HCT116 (cell line): ENCODE measurements at regions not wholly inside any gene's neighbourhood (a gene's known extent, or its start where the extent isn't known, plus 50 kb on each side); places are given as distances from the start of the nearest gene placed in this dataset.

ENCODE experiments used
- ATAC-seq: fragments of 200-7000 bp; cut with Tn5 transposase; 2 replicates; pipeline ENCODE4 v1.9.1; 2020; ENCODE audit warnings: mild to moderate bottlenecking, moderate library complexity
- BruUV-seq: library from RNA; stranded (reverse); fragments of 400-500 nt; replicated peaks from 2 replicates; lab custom pipeline; 2021; lab: Mats Ljungman, UMichigan
- CTCF ChIA-PET: fragments of 300-600 bp; sonication (Branson Sonifier 250); formaldehyde crosslinking; loops from one replicate; lab custom pipeline; 2021; ENCODE audit warnings: antibody characterized with exemption; lab: Charles Lee
- POLR2A ChIA-PET: fragments of 300-600, 350-600 bp; sonication (Branson Sonifier 250); formaldehyde crosslinking; loops from one replicate; lab custom pipeline; 2021; ENCODE audit warnings: antibody characterized with exemption; lab: Charles Lee
- RAD21 ChIA-PET, 2 experiments: fragments of 300-600 bp; sonication (Branson Sonifier 250); formaldehyde crosslinking; loops; one replicate each; lab custom pipeline; 2023; ENCODE audit warnings: low total read pairs in 2 of 2; ENCODE audit not compliant: uncharacterized antibody in 2 of 2, unreplicated experiment in 2 of 2, low non-redundant PET in 1 of 2; lab: Charles Lee
- DNase-seq: peaks from one replicate; pipeline ENCODE4 v3.0.0-alpha.2; 2010; ENCODE audit warnings: low read depth, low spot score
- H2AFZ ChIP-seq: fragments of 200-600 bp; shearing (Covaris generic), sonication (generic); 2 replicates; pipeline ENCODE4 v1.6.1; 2017; ENCODE audit warnings: low read depth, mixed run types, mixed read lengths, antibody characterized with exemption, low read length; ENCODE audit not compliant: poor library complexity, severe bottlenecking
- H3K27ac ChIP-seq: 2 replicates; pipeline ENCODE4 v1.5.1; 2012; ENCODE audit warnings: low read depth, low read length
- H3K27me3 ChIP-seq: fragments of 200-600 bp; sonication (generic); 2 replicates; pipeline ENCODE4 v1.6.1; 2016; ENCODE audit warnings: mixed run types, low read length, mixed read lengths; ENCODE audit not compliant: insufficient read depth
- H3K36me3 ChIP-seq, 2 experiments: fragments of 200-500 bp in 1 of 2; fragments of 200-600 bp in 1 of 2; sonication (Bioruptor generic) in 1 of 2; sonication (generic) in 1 of 2; 2 replicates each; pipeline versions ENCODE4 v1.5.1 to v1.6.1; 2014 to 2016; ENCODE audit warnings: low read length in 2 of 2, inconsistent platforms in 1 of 2, mixed read lengths in 1 of 2, mixed run types in 1 of 2; ENCODE audit not compliant: insufficient read depth in 2 of 2, control insufficient read depth in 1 of 2
- H3K4me1 ChIP-seq, 2 experiments: fragments of 200-600 bp in 1 of 2; sonication (generic) in 1 of 2; 2 replicates each; pipeline versions ENCODE4 v1.5.1 to v1.6.1; 2012 to 2017; ENCODE audit warnings: low read length in 2 of 2, inconsistent platforms in 1 of 2, mild to moderate bottlenecking in 1 of 2, mixed read lengths in 1 of 2, mixed run types in 1 of 2, moderate library complexity in 1 of 2; ENCODE audit not compliant: insufficient read depth in 2 of 2, control insufficient read depth in 1 of 2
- H3K4me2 ChIP-seq: fragments of 200-600 bp; sonication (generic); 2 replicates; pipeline ENCODE4 v1.6.1; 2017; ENCODE audit warnings: mixed run types, low read length, mixed read lengths
- H3K4me3 ChIP-seq, 2 experiments: fragments of 200-600 bp in 1 of 2; sonication (generic) in 1 of 2; replicated peaks in 1 of 2; 2 replicates each; pipeline ENCODE4 v1.5.1; 2011 to 2016; ENCODE audit warnings: low read length in 2 of 2, control low read depth in 1 of 2, low read depth in 1 of 2, mild to moderate bottlenecking in 1 of 2, mixed read lengths in 1 of 2, mixed run types in 1 of 2
- H3K79me2 ChIP-seq: fragments of 200-600 bp; sonication (generic); 2 replicates; pipeline ENCODE4 v1.6.1; 2017; ENCODE audit warnings: mild to moderate bottlenecking, mixed run types, low read length, moderate library complexity, mixed read lengths; ENCODE audit not compliant: insufficient read depth
- H3K9ac ChIP-seq: fragments of 200-600 bp; sonication (generic); 2 replicates; pipeline ENCODE4 v1.6.1; 2016; ENCODE audit warnings: low read length, mixed read lengths
- H3K9me2 ChIP-seq: fragments of 200-600 bp; sonication (generic), shearing (Covaris generic); 2 replicates; pipeline ENCODE4 v1.6.1; 2017; ENCODE audit warnings: mixed run types, mild to moderate bottlenecking, moderate library complexity; ENCODE audit not compliant: insufficient read depth
- H3K9me3 ChIP-seq, 2 experiments: fragments of 200-500 bp in 1 of 2; fragments of 200-600 bp in 1 of 2; sonication (Bioruptor generic) in 1 of 2; sonication (generic) in 1 of 2; 2 replicates each; pipeline ENCODE4 v1.6.1; 2014 to 2017; ENCODE audit warnings: low read length in 2 of 2, mixed read lengths in 2 of 2, inconsistent platforms in 1 of 2, low read depth in 1 of 2, mild to moderate bottlenecking in 1 of 2, mixed run types in 1 of 2, moderate library complexity in 1 of 2; ENCODE audit not compliant: control insufficient read depth in 1 of 2, insufficient read depth in 1 of 2
- H4K20me1 ChIP-seq: fragments of 200-600 bp; sonication (generic), shearing (Covaris generic); 2 replicates; pipeline ENCODE4 v1.6.1; 2017; ENCODE audit warnings: mixed run types, mild to moderate bottlenecking, moderate library complexity; ENCODE audit not compliant: insufficient read depth
- ATF3 ChIP-seq: IDR thresholded peaks from 2 replicates; pipeline ENCODE4 v1.6.1; 2012
- CBX3 ChIP-seq: IDR thresholded peaks from 2 replicates; pipeline ENCODE4 v1.6.1; 2012; ENCODE audit warnings: low read depth
- CTCF ChIP-seq, 3 experiments: fragments of 200-600 bp in 1 of 3; sonication (generic) in 1 of 3; IDR thresholded peaks in 2 of 3; conservative IDR thresholded peaks in 1 of 3; 2 replicates each; pipeline ENCODE4 v1.5.1; 2012 to 2017; ENCODE audit warnings: low read depth in 2 of 3, low read length in 2 of 3, antibody characterized with exemption in 1 of 3, borderline replicate concordance in 1 of 3, control low read depth in 1 of 3, mild to moderate bottlenecking in 1 of 3, mixed read lengths in 1 of 3, mixed run types in 1 of 3, moderate library complexity in 1 of 3; ENCODE audit not compliant: insufficient read depth in 1 of 3
- EZH2phosphoT487 ChIP-seq: fragments of 200-600 bp; IDR thresholded peaks from 2 replicates; pipeline ENCODE4 v1.6.1; 2018; ENCODE audit warnings: antibody characterized with exemption, borderline replicate concordance
- JUND ChIP-seq: IDR thresholded peaks from 2 replicates; pipeline ENCODE4 v1.6.1; 2012
- MAX ChIP-seq: IDR thresholded peaks from 2 replicates; pipeline ENCODE4 v1.6.1; 2012
- POLR2A ChIP-seq: IDR thresholded peaks from 2 replicates; pipeline ENCODE4 v1.7.0; 2011; ENCODE audit warnings: borderline replicate concordance; ENCODE audit not compliant: insufficient read depth, insufficient read length; ENCODE audit errors: extremely low read depth
- POLR2AphosphoS5 ChIP-seq: IDR thresholded peaks from 2 replicates; pipeline ENCODE4 v1.6.1; 2011; ENCODE audit warnings: mild to moderate bottlenecking, low read depth, low read length, moderate library complexity
- REST ChIP-seq: IDR thresholded peaks from 2 replicates; pipeline ENCODE4 v1.6.1; 2012; ENCODE audit warnings: low read depth
- intact Hi-C: fragments of 100-400 bp; cut with micrococcal nuclease; formaldehyde crosslinking; loops from 2 replicates; pipeline ENCODE4 v1.10.0; 2022

- no peaks in the 10 kb centered on the region for H3K79me2 ChIP-seq
- no TSS peak for BruUV-seq
- H3K9ac ChIP-seq = no peak overlapping the region
- ChIA-PET RAD21 (no interaction called here), POLR2A (interaction anchor here (0.7 kb wide), 1 partner anchor 15 kb away, joined by 3 read pairs; no protein-coding TSS in a partner anchor), CTCF (no interaction called here)
- no peaks in the 10 kb centered on the region for H3K27me3 ChIP-seq
- no peak for TF ChIP-seq REST
- TF ChIP-seq EZH2phosphoT487 = no peak
- TF ChIP-seq ATF3 = no peak
- no peak for TF ChIP-seq CBX3
- TF ChIP-seq MAX = no peak
- no peak for TF ChIP-seq JUND
- H2AFZ ChIP-seq = no peak overlapping the region
- H3K4me2 ChIP-seq = no peak overlapping the region
- no peak for ATAC-seq
- no peaks in the 10 kb centered on the region for H3K9me2 ChIP-seq
- H4K20me1 ChIP-seq = no peaks in the 10 kb centered on the region
- no peak for DNase-seq
- no peak overlapping the region for H3K27ac ChIP-seq
- H3K9me3 ChIP-seq = no peaks in the 10 kb centered on the region
- no peaks in the 10 kb centered on the region for H3K4me1 ChIP-seq
- intact Hi-C loops = no loop called here
- H3K4me3 ChIP-seq = no peak overlapping the region
- H3K36me3 ChIP-seq = no peaks in the 10 kb centered on the region
These were observed 436.0 kb downstream of the TMEM38B start for GRCh38 chr9:106130374-106130773.

- Histone ChIP-seq H3K27me3 (peaks cover 25% of the 10 kb centered on the region), H2AFZ (no peak overlapping the region), H3K9ac (no peak overlapping the region), H3K27ac (no peak overlapping the region), H3K4me1 (no peaks in the 10 kb centered on the region), H3K4me2 (no peak overlapping the region), H3K36me3 (no peaks in the 10 kb centered on the region), H3K9me2 (no peaks in the 10 kb centered on the region), H3K79me2 (no peaks in the 10 kb centered on the region), H4K20me1 (no peaks in the 10 kb centered on the region), H3K4me3 (no peak overlapping the region), H3K9me3 (no peaks in the 10 kb centered on the region)
- ChIA-PET RAD21 (no interaction called here), POLR2A (no interaction called here), CTCF (no interaction called here)
- intact Hi-C loops = no loop called here
- DNase-seq (no peak), ATAC-seq (no peak)
- no TSS peak for BruUV-seq
- TF ChIP-seq REST = no peak
- no peak for TF ChIP-seq JUND
- no peak for TF ChIP-seq POLR2A
- TF ChIP-seq CBX3 = no peak
- TF ChIP-seq POLR2AphosphoS5 = no peak
- TF ChIP-seq CTCF (IDR thresholded peaks at IDR 0.05 in 2 of 3, conservative IDR thresholded peaks at IDR 0.05 in 1 of 3; ENCODE audit: borderline replicate concordance in 1 of 3, insufficient read depth in 1 of 3, low read depth in 2 of 3, low read length in 2 of 3) = no peak; a peak in 1 of 6 replicates
- no peak for TF ChIP-seq ATF3
These were observed 449.4 kb downstream of the TMEM38B start for GRCh38 chr9:106143781-106144180.
